SK-N-SH treated with all-trans-retinoic acid at 6 μM for 48 hours (cell line): ENCODE measurements at regions not wholly inside any gene's neighbourhood (a gene's known extent, or its start where the extent isn't known, plus 50 kb on each side); places are given as distances from the start of the nearest gene placed in this dataset.

Experiments used
- ATAC-seq: fragments of 200-7000 bp; cut with Tn5 transposase; 3 replicates; pipeline ENCODE4 v1.9.1; 2020; ENCODE audit warnings: mild to moderate bottlenecking, moderate library complexity
- ARNTL ChIP-seq: fragments of 450-650 bp; formaldehyde crosslinking; IDR thresholded peaks from 2 replicates; pipeline ENCODE4 v1.5.0; 2020; ENCODE audit warnings: low read depth, mild to moderate bottlenecking, moderate library complexity, borderline replicate concordance
- BACH2 ChIP-seq: fragments of 250-450 bp; sonication (Bioruptor Pico); IDR thresholded peaks from 2 replicates; pipeline ENCODE4 v1.9.0; 2021; ENCODE audit warnings: mild to moderate bottlenecking, borderline replicate concordance
- CSDC2 ChIP-seq: fragments of 250-450 bp; sonication (Bioruptor Pico); IDR thresholded peaks from 2 replicates; pipeline ENCODE4 v1.5.0; 2020; ENCODE audit warnings: mild to moderate bottlenecking, moderate library complexity
- CSRNP3 ChIP-seq: fragments of 250-450 bp; sonication (Bioruptor Pico); IDR thresholded peaks from 2 replicates; pipeline ENCODE4 v1.5.1; 2021; ENCODE audit warnings: mild to moderate bottlenecking, moderate library complexity
- ESRRG ChIP-seq: fragments of 250-450 bp; sonication (Bioruptor Pico); IDR thresholded peaks from 2 replicates; pipeline ENCODE4 v1.6.1; 2021; ENCODE audit warnings: mild to moderate bottlenecking
- GLIS3 ChIP-seq: fragments of 250-450 bp; sonication (Bioruptor Pico); IDR thresholded peaks from 2 replicates; pipeline ENCODE4 v1.5.0; 2020; ENCODE audit warnings: mild to moderate bottlenecking, moderate library complexity
- ISL1 ChIP-seq: fragments of 250-450 bp; sonication (Bioruptor Pico); IDR thresholded peaks from 2 replicates; pipeline ENCODE4 v2.1.2; 2022; ENCODE audit warnings: mild to moderate bottlenecking, moderate library complexity
- OSR1 ChIP-seq: fragments of 250-450 bp; sonication (Bioruptor Pico); IDR thresholded peaks from 2 replicates; pipeline ENCODE4 v1.8.0; 2022; ENCODE audit warnings: moderate library complexity, mild to moderate bottlenecking, inconsistent platforms
- PATZ1 ChIP-seq: fragments of 250-450 bp; sonication (Bioruptor Pico); IDR thresholded peaks from 2 replicates; pipeline ENCODE4 v1.8.0; 2020; ENCODE audit warnings: mild to moderate bottlenecking, moderate library complexity, borderline replicate concordance
- POU6F1 ChIP-seq: fragments of 250-450 bp; sonication (Bioruptor Pico); IDR thresholded peaks from 2 replicates; pipeline ENCODE4 v1.8.0; 2021; ENCODE audit warnings: low read depth, mild to moderate bottlenecking, moderate library complexity, borderline replicate concordance
- PPARA ChIP-seq: fragments of 250-450 bp; sonication (Bioruptor Pico); IDR thresholded peaks from 2 replicates; pipeline ENCODE4 v1.5.0; 2020; ENCODE audit warnings: mild to moderate bottlenecking, borderline replicate concordance
- RARB ChIP-seq: fragments of 250-450 bp; sonication (Bioruptor Pico); IDR thresholded peaks from 2 replicates; pipeline ENCODE4 v1.8.0; 2021; ENCODE audit warnings: mild to moderate bottlenecking, moderate library complexity
- SNAI2 ChIP-seq: fragments of 250-450 bp; sonication (Bioruptor Pico); IDR thresholded peaks from 2 replicates; pipeline ENCODE4 v1.5.0; 2020; ENCODE audit warnings: mild to moderate bottlenecking, moderate library complexity
- TCF4 ChIP-seq: fragments of 250-450 bp; sonication (Bioruptor Pico); IDR thresholded peaks from 2 replicates; pipeline ENCODE4 v1.8.0; 2021; ENCODE audit warnings: mild to moderate bottlenecking, moderate library complexity, borderline replicate concordance
- TOX ChIP-seq: fragments of 250-450 bp; sonication (Bioruptor Pico); IDR thresholded peaks from 2 replicates; pipeline ENCODE4 v1.8.0; 2021; ENCODE audit warnings: mild to moderate bottlenecking, moderate library complexity, borderline replicate concordance
- TSHZ2 ChIP-seq: fragments of 250-450 bp; sonication (Bioruptor Pico); IDR thresholded peaks from 2 replicates; pipeline ENCODE4 v1.5.0; 2020; ENCODE audit warnings: mild to moderate bottlenecking, moderate library complexity
- ZC3H10 ChIP-seq: fragments of 250-450 bp; sonication (Bioruptor Pico); IDR thresholded peaks from 2 replicates; pipeline ENCODE4 v1.5.1; 2021; ENCODE audit warnings: mild to moderate bottlenecking, moderate library complexity
- ZFP3 ChIP-seq: fragments of 250-450 bp; sonication (Bioruptor Pico); IDR thresholded peaks from 2 replicates; pipeline ENCODE4 v1.5.0; 2020; ENCODE audit warnings: mild to moderate bottlenecking, moderate library complexity
- ZFP30 ChIP-seq: fragments of 450-650 bp; formaldehyde crosslinking; IDR thresholded peaks from 2 replicates; pipeline ENCODE4 v1.5.0; 2022; ENCODE audit warnings: mild to moderate bottlenecking, moderate library complexity
- ZNF565 ChIP-seq: fragments of 450-650 bp; formaldehyde crosslinking; conservative IDR thresholded peaks from 2 replicates; pipeline ENCODE4 v1.5.0; 2020; ENCODE audit warnings: low read depth, mild to moderate bottlenecking, moderate library complexity

- TF ChIP-seq PATZ1, result no peak
- no peak for ATAC-seq
Measured at GRCh38 chr5:38190111-38190510, 68.2 kb upstream of the EGFLAM start.

GRCh38 chr5:38189081-38189504, 69.3 kb upstream of the EGFLAM start:
- no peak for ATAC-seq
- TF ChIP-seq RARB (no peak), CSDC2 (no peak)

GRCh38 chr5:38188591-38188990, 69.8 kb upstream of the EGFLAM start:
- ATAC-seq, result no peak
- TF ChIP-seq TOX (CRISPR knock-in tag), result no peak
- TF ChIP-seq TCF4, result no peak
- no peak for TF ChIP-seq ZFP3 (CRISPR knock-in tag)
- TF ChIP-seq ZC3H10 (CRISPR knock-in tag), result no peak
- no peak for TF ChIP-seq ZFP30
- no peak for TF ChIP-seq RARB
- no peak for TF ChIP-seq OSR1 (CRISPR knock-in tag)
- TF ChIP-seq ARNTL (CRISPR knock-in tag), result no peak
- TF ChIP-seq CSRNP3 (CRISPR knock-in tag), result no peak
- TF ChIP-seq CSDC2, result no peak
- TF ChIP-seq ISL1 (CRISPR knock-in tag), result no peak
- TF ChIP-seq ESRRG, result no peak
- no peak for TF ChIP-seq BACH2 (CRISPR knock-in tag)
- TF ChIP-seq PATZ1, result no peak
- TF ChIP-seq ZNF565 (CRISPR knock-in tag), result no peak
- TF ChIP-seq POU6F1, result no peak

- no peak for TF ChIP-seq ZC3H10 (CRISPR knock-in tag)
- no peak for TF ChIP-seq ZFP3 (CRISPR knock-in tag)
- TF ChIP-seq ESRRG, result no peak
- no peak for TF ChIP-seq OSR1 (CRISPR knock-in tag)
- TF ChIP-seq TSHZ2 (CRISPR knock-in tag), result no peak
- no peak for TF ChIP-seq PATZ1
- no peak for TF ChIP-seq GLIS3
- TF ChIP-seq PPARA (CRISPR knock-in tag), result no peak
- TF ChIP-seq SNAI2 (CRISPR knock-in tag), result no peak
- no peak for TF ChIP-seq BACH2 (CRISPR knock-in tag)
- TF ChIP-seq TOX (CRISPR knock-in tag), result no peak
Measured at GRCh38 chr5:38187532-38187931, 70.8 kb upstream of the EGFLAM start.

More at GRCh38 chr5:38187532-38187931, 70.8 kb upstream of the EGFLAM start:
- no peak for ATAC-seq
